ENCODE measurements at regions not wholly inside any gene's neighbourhood (a gene's known extent, or its start where the extent isn't known, plus 50 kb on each side); places are given as distances from the start of the nearest gene placed in this dataset.

- in situ Hi-C loops (cut with HindIII; ENCODE audit: low sequenced_read_pairs): no loop called here
Observed at GRCh38 chr4:24071612-24072372, 181.9 kb upstream of the PPARGC1A start.

GRCh38 chr4:24070117-24070516 lies 180.3 kb upstream of the PPARGC1A start:
- in situ Hi-C loops (cut with HindIII; ENCODE audit: low sequenced_read_pairs): no loop called here

- in situ Hi-C loops (cut with HindIII; ENCODE audit: low sequenced_read_pairs): no loop called here
Observed at GRCh38 chr4:24067367-24068193, 177.7 kb upstream of the PPARGC1A start.

- in situ Hi-C loops (cut with HindIII; ENCODE audit: low sequenced_read_pairs): no loop called here
Observed at GRCh38 chr4:24065974-24066373, 176.1 kb upstream of the PPARGC1A start.

GRCh38 chr4:24063731-24064130 lies 173.9 kb upstream of the PPARGC1A start:
- in situ Hi-C loops (cut with HindIII; ENCODE audit: low sequenced_read_pairs): no loop called here

- in situ Hi-C loops (cut with HindIII; ENCODE audit: low sequenced_read_pairs): no loop called here
Observed at GRCh38 chr4:24060932-24061331, 171.1 kb upstream of the PPARGC1A start.

GRCh38 chr4:24059839-24060238 lies 170.0 kb upstream of the PPARGC1A start:
- in situ Hi-C loops (cut with HindIII; ENCODE audit: low sequenced_read_pairs): no loop called here

GRCh38 chr4:24057915-24058559 lies 168.2 kb upstream of the PPARGC1A start:
- in situ Hi-C loops (cut with HindIII; ENCODE audit: low sequenced_read_pairs): no loop called here

- in situ Hi-C loops (cut with HindIII; ENCODE audit: low sequenced_read_pairs): no loop called here
Observed at GRCh38 chr4:24056289-24056688, 166.4 kb upstream of the PPARGC1A start.

- in situ Hi-C loops (cut with HindIII; ENCODE audit: low sequenced_read_pairs): no loop called here
Observed at GRCh38 chr4:24055623-24056022, 165.8 kb upstream of the PPARGC1A start.

GRCh38 chr4:24054910-24055309 lies 165.1 kb upstream of the PPARGC1A start:
- in situ Hi-C loops (cut with HindIII; ENCODE audit: low sequenced_read_pairs): no loop called here

- in situ Hi-C loops (cut with HindIII; ENCODE audit: low sequenced_read_pairs): no loop called here
Observed at GRCh38 chr4:24053934-24054333, 164.1 kb upstream of the PPARGC1A start.

GRCh38 chr4:24044610-24045589 lies 155.1 kb upstream of the PPARGC1A start:
- in situ Hi-C loops (cut with HindIII; ENCODE audit: low sequenced_read_pairs): no loop called here

- in situ Hi-C loops (cut with HindIII; ENCODE audit: low sequenced_read_pairs): no loop called here
Observed at GRCh38 chr4:24042094-24042493, 152.2 kb upstream of the PPARGC1A start.

- in situ Hi-C loops (cut with HindIII; ENCODE audit: low sequenced_read_pairs): no loop called here
Observed at GRCh38 chr4:24040811-24041210, 151.0 kb upstream of the PPARGC1A start.

- in situ Hi-C loops (cut with HindIII; ENCODE audit: low sequenced_read_pairs): no loop called here
Observed at GRCh38 chr4:24033626-24034025, 143.8 kb upstream of the PPARGC1A start.

GRCh38 chr4:24032371-24032989 lies 142.6 kb upstream of the PPARGC1A start:
- in situ Hi-C loops (cut with HindIII; ENCODE audit: low sequenced_read_pairs): no loop called here

- in situ Hi-C loops (cut with HindIII; ENCODE audit: low sequenced_read_pairs): no loop called here
Observed at GRCh38 chr4:24026596-24026995, 136.7 kb upstream of the PPARGC1A start.

GRCh38 chr4:24024605-24025004 lies 134.8 kb upstream of the PPARGC1A start:
- in situ Hi-C loops (cut with HindIII; ENCODE audit: low sequenced_read_pairs): no loop called here

GRCh38 chr4:24024157-24024556 lies 134.3 kb upstream of the PPARGC1A start:
- in situ Hi-C loops (cut with HindIII; ENCODE audit: low sequenced_read_pairs): no loop called here
